Erythroblast (primary cell): ENCODE measurements at regions not wholly inside any gene's neighbourhood (a gene's known extent, or its start where the extent isn't known, plus 50 kb on each side); places are given as distances from the start of the nearest gene placed in this dataset.

ENCODE experiments used
- GATA1 ChIP-seq: IDR thresholded peaks from 2 replicates; pipeline ENCODE4 v1.6.1; 2011; ENCODE audit warnings: low read depth, mild to moderate bottlenecking, control low read depth, low read length, moderate library complexity
- POLR2A ChIP-seq: IDR thresholded peaks from 2 replicates; pipeline ENCODE4 v1.6.1; 2011; ENCODE audit warnings: mild to moderate bottlenecking, low read length

DNA sequence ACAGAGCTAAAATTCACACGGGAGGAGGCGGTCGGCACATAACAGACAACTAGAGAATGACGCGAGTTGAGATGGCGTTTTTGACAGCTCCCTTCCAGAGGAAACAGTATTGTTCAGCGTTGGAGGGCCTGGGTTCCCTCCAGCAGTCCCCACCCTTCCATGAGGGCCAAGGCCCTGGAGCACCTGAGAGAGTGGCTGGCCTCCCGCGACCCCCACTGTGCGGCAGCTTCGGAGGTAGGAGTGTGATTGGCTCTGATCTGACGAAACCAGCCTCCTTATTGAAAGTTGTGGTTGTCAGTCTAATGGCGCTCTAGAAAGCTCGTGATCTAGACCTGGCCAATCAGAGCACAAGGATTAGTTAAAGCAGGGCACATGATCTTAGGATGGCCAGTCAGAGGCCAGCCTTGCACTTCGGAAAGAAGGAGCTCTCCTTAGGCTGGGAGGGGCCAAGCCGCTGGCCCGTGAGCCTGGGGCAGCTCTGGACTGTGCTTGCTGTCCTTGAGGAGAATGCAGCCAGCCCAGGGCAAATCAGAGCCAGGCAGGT lies 104.5 kb upstream of the CELF4 start:
- no peak for TF ChIP-seq POLR2A
- no peak for TF ChIP-seq GATA1
